HCT116 (cell line): ENCODE measurements at regions not wholly inside any gene's neighbourhood (a gene's known extent, or its start where the extent isn't known, plus 50 kb on each side); places are given as distances from the start of the nearest gene placed in this dataset.

ENCODE experiments used
- EZH2 ChIP-seq: fragments of 200-600 bp; sonication (generic); IDR thresholded peaks from 2 replicates; pipeline ENCODE4 v1.6.1; 2017; ENCODE audit warnings: antibody characterized with exemption, mixed run types
- EZH2phosphoT487 ChIP-seq: fragments of 200-600 bp; IDR thresholded peaks from 2 replicates; pipeline ENCODE4 v1.6.1; 2018; ENCODE audit warnings: antibody characterized with exemption, borderline replicate concordance
- JUND ChIP-seq: IDR thresholded peaks from 2 replicates; pipeline ENCODE4 v1.6.1; 2012
- POLR2AphosphoS5 ChIP-seq: IDR thresholded peaks from 2 replicates; pipeline ENCODE4 v1.6.1; 2011; ENCODE audit warnings: mild to moderate bottlenecking, low read depth, low read length, moderate library complexity
- TCF7L2 ChIP-seq: IDR thresholded peaks from 2 replicates; pipeline ENCODE4 v1.7.0; 2011; ENCODE audit warnings: borderline replicate concordance, inconsistent platforms; ENCODE audit not compliant: insufficient read depth, insufficient read length; ENCODE audit errors: extremely low read depth
- ZFX ChIP-seq: fragments of 450-650 bp; IDR thresholded peaks from 2 replicates; pipeline ENCODE4 v1.6.1; 2017
- TF ChIP-seq, protein P1 (sequence below), 3 experiments: fragments of 200-600 bp in 1 of 3; sonication (generic) in 1 of 3; IDR thresholded peaks in 2 of 3; conservative IDR thresholded peaks in 1 of 3; 2 replicates each; pipeline ENCODE4 v1.5.1; 2012 to 2017; ENCODE audit warnings: low read depth in 2 of 3, low read length in 2 of 3, antibody characterized with exemption in 1 of 3, borderline replicate concordance in 1 of 3, control low read depth in 1 of 3, mild to moderate bottlenecking in 1 of 3, mixed read lengths in 1 of 3, mixed run types in 1 of 3, moderate library complexity in 1 of 3; ENCODE audit not compliant: insufficient read depth in 1 of 3
- TF ChIP-seq, protein P2 (sequence below): IDR thresholded peaks from 2 replicates; pipeline ENCODE4 v1.6.1; 2012; ENCODE audit warnings: low read depth
- TF ChIP-seq, protein P3 (sequence below): IDR thresholded peaks from 2 replicates; pipeline ENCODE4 v1.6.1; 2012

DNA sequence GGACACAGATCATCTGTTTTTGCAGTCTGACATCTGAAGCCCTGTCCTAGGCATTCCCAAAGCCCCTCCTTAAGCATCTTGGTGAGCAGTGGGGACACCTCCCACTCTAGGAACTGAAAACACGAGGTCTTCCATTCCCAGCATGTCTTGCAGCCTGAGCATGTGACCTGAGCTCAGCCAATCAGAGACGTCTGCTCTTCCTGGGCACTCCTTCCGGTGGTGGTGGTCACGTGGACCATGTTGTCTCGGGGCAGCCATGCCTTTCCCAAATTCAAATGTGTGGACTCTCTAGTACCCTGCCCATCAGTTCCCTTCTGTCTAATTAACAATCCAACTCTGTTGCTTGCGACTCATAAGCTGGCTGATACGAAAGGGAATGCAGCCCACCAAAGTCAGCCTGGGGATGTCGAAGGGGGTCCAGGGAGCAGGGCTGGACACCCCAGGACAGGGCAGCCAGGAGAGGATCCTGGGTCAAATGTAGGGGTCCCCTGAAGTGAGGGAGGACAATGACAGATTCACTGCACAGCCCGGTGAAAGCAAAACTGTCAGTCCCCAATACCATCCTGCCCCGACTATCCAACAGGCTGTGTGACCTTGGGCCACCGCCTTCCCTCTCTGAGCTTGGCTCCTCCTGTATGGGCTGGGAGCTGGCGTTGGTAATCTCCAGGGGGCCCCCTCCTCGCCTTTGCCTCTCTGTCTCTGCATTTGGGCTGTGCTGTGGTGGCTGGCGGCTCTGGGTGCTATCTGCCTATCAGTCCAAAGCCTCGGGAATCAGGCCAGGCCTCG is 57.4 kb upstream of the BAIAP2L1 start:
- TF ChIP-seq, protein P1, sequence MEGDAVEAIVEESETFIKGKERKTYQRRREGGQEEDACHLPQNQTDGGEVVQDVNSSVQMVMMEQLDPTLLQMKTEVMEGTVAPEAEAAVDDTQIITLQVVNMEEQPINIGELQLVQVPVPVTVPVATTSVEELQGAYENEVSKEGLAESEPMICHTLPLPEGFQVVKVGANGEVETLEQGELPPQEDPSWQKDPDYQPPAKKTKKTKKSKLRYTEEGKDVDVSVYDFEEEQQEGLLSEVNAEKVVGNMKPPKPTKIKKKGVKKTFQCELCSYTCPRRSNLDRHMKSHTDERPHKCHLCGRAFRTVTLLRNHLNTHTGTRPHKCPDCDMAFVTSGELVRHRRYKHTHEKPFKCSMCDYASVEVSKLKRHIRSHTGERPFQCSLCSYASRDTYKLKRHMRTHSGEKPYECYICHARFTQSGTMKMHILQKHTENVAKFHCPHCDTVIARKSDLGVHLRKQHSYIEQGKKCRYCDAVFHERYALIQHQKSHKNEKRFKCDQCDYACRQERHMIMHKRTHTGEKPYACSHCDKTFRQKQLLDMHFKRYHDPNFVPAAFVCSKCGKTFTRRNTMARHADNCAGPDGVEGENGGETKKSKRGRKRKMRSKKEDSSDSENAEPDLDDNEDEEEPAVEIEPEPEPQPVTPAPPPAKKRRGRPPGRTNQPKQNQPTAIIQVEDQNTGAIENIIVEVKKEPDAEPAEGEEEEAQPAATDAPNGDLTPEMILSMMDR (IDR thresholded peaks at IDR 0.05 in 2 of 3, conservative IDR thresholded peaks at IDR 0.05 in 1 of 3; ENCODE audit: borderline replicate concordance in 1 of 3, insufficient read depth in 1 of 3, low read depth in 2 of 3, low read length in 2 of 3) = no peak
- TF ChIP-seq, protein P2, sequence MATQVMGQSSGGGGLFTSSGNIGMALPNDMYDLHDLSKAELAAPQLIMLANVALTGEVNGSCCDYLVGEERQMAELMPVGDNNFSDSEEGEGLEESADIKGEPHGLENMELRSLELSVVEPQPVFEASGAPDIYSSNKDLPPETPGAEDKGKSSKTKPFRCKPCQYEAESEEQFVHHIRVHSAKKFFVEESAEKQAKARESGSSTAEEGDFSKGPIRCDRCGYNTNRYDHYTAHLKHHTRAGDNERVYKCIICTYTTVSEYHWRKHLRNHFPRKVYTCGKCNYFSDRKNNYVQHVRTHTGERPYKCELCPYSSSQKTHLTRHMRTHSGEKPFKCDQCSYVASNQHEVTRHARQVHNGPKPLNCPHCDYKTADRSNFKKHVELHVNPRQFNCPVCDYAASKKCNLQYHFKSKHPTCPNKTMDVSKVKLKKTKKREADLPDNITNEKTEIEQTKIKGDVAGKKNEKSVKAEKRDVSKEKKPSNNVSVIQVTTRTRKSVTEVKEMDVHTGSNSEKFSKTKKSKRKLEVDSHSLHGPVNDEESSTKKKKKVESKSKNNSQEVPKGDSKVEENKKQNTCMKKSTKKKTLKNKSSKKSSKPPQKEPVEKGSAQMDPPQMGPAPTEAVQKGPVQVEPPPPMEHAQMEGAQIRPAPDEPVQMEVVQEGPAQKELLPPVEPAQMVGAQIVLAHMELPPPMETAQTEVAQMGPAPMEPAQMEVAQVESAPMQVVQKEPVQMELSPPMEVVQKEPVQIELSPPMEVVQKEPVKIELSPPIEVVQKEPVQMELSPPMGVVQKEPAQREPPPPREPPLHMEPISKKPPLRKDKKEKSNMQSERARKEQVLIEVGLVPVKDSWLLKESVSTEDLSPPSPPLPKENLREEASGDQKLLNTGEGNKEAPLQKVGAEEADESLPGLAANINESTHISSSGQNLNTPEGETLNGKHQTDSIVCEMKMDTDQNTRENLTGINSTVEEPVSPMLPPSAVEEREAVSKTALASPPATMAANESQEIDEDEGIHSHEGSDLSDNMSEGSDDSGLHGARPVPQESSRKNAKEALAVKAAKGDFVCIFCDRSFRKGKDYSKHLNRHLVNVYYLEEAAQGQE = no peak
- TF ChIP-seq EZH2phosphoT487 = no peak
- no peak for TF ChIP-seq JUND
- TF ChIP-seq, protein P3, sequence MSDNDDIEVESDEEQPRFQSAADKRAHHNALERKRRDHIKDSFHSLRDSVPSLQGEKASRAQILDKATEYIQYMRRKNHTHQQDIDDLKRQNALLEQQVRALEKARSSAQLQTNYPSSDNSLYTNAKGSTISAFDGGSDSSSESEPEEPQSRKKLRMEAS = no peak
- TF ChIP-seq EZH2 = no peak
- TF ChIP-seq ZFX = no peak
- TF ChIP-seq TCF7L2 = no peak
- TF ChIP-seq POLR2AphosphoS5 = no peak
